Stimulated activated CD4-positive, alpha-beta T cell treated with anti-CD3 and anti-CD28 coated beads, TNF-alpha, amount 100 ng/mL, for 24 hours (primary cell): ENCODE measurements at regions not wholly inside any gene's neighbourhood (a gene's known extent, or its start where the extent isn't known, plus 50 kb on each side); places are given as distances from the start of the nearest gene placed in this dataset.
"Not testable (repeated sequence)": the region's sequence is repeated elsewhere in the genome, so short reads cannot be mapped to it uniquely, and the experiment has no call there.

ENCODE experiments used
- DNase-seq, 3 experiments: peaks; one replicate each; pipeline ENCODE4 v3.0.0-alpha.2; 2020; ENCODE audit warnings: low read depth in 3 of 3

GRCh38 chr17:64772845-64773299 is 110.8 kb upstream of the SMURF2 start:
- DNase-seq: no peak

- DNase-seq: no peak
Measured at GRCh38 chr17:64771980-64772844, 110.1 kb upstream of the SMURF2 start.

- no peak for DNase-seq
Measured at GRCh38 chr17:64769712-64770111, 107.6 kb upstream of the SMURF2 start.

GRCh38 chr17:64767269-64767997 is 105.3 kb upstream of the SMURF2 start:
- DNase-seq: no peak

- no peak for DNase-seq
Measured at GRCh38 chr17:64765191-64765889, 103.2 kb upstream of the SMURF2 start.

GRCh38 chr17:64750891-64751677 is 89.0 kb upstream of the SMURF2 start:
- no peak for DNase-seq

- no peak for DNase-seq
Measured at GRCh38 chr17:64750478-64750877, 88.4 kb upstream of the SMURF2 start.

- DNase-seq: no peak
Measured at GRCh38 chr17:64749306-64749705, 87.2 kb upstream of the SMURF2 start.

GRCh38 chr17:64747938-64748540 is 85.9 kb upstream of the SMURF2 start:
- no peak for DNase-seq

GRCh38 chr17:64742326-64742725 is 80.2 kb upstream of the SMURF2 start:
- DNase-seq: no peak

- not testable (repeated sequence) for DNase-seq
Measured at GRCh38 chr17:64741916-64742315, 79.8 kb upstream of the SMURF2 start.

- no peak for DNase-seq
Measured at GRCh38 chr17:64741038-64741641, 79.0 kb upstream of the SMURF2 start.

GRCh38 chr17:64739316-64740058 is 77.4 kb upstream of the SMURF2 start:
- DNase-seq: no peak

GRCh38 chr17:64736804-64737492 is 74.8 kb upstream of the SMURF2 start:
- DNase-seq: peak; percentile 9 to 33 (median 12)

GRCh38 chr17:64732336-64733006 is 70.4 kb upstream of the SMURF2 start:
- no peak for DNase-seq

- not testable (repeated sequence) for DNase-seq
Measured at GRCh38 chr17:64730023-64730422, 67.9 kb upstream of the SMURF2 start.

GRCh38 chr17:64729201-64729600 is 67.1 kb upstream of the SMURF2 start:
- DNase-seq: no peak

GRCh38 chr17:64728041-64728695 is 66.1 kb upstream of the SMURF2 start:
- no peak for DNase-seq
